ENCODE measurements at regions not wholly inside any gene's neighbourhood (a gene's known extent, or its start where the extent isn't known, plus 50 kb on each side); places are given as distances from the start of the nearest gene placed in this dataset.

GRCh38 chr7:26964156-26964808, 99.9 kb upstream of the SKAP2 start:
- Histone ChIP-seq H3K9me3 (ENCODE audit: control insufficient read depth, insufficient read depth, low read length) (no peaks in the 10 kb centered on the region), H3K27me3 (ENCODE audit: control insufficient read depth, low read length) (no peaks in the 10 kb centered on the region), H3K4me2 (ENCODE audit: low read length) (peak overlapping the region; percentile 70), H3K9me2 (replicated peaks; ENCODE audit: control insufficient read depth, low read length) (no peaks in the 10 kb centered on the region), H3K27ac (ENCODE audit: low read depth, low read length) (peak overlapping the region; percentile 49), H3F3A (ENCODE audit: control insufficient read depth, insufficient read depth) (peaks cover 3% of the 10 kb centered on the region; the same call in 1 of the 2 replicates), H3K36me3 (ENCODE audit: control insufficient read depth, low read length) (no peaks in the 10 kb centered on the region), H3K79me2 (ENCODE audit: control insufficient read depth, low read length) (no peaks in the 10 kb centered on the region), H3K4me3 (ENCODE audit: low read length) (peak overlapping the region; percentile 50), H4K20me1 (ENCODE audit: control insufficient read depth, insufficient read depth, low read depth, low read length) (no peaks in the 10 kb centered on the region), H3K4me1 (ENCODE audit: control insufficient read depth, low read length) (peaks cover 25% of the 10 kb centered on the region)
- TF ChIP-seq, protein P1, sequence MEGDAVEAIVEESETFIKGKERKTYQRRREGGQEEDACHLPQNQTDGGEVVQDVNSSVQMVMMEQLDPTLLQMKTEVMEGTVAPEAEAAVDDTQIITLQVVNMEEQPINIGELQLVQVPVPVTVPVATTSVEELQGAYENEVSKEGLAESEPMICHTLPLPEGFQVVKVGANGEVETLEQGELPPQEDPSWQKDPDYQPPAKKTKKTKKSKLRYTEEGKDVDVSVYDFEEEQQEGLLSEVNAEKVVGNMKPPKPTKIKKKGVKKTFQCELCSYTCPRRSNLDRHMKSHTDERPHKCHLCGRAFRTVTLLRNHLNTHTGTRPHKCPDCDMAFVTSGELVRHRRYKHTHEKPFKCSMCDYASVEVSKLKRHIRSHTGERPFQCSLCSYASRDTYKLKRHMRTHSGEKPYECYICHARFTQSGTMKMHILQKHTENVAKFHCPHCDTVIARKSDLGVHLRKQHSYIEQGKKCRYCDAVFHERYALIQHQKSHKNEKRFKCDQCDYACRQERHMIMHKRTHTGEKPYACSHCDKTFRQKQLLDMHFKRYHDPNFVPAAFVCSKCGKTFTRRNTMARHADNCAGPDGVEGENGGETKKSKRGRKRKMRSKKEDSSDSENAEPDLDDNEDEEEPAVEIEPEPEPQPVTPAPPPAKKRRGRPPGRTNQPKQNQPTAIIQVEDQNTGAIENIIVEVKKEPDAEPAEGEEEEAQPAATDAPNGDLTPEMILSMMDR (IDR thresholded peaks at IDR 0.05; ENCODE audit: low read depth, low read length, poor library complexity, severe bottlenecking), result no peak
- no peak for TF ChIP-seq EZH2phosphoT487 (IDR thresholded peaks at IDR 0.05; ENCODE audit: borderline replicate concordance, low read length)

DNA sequence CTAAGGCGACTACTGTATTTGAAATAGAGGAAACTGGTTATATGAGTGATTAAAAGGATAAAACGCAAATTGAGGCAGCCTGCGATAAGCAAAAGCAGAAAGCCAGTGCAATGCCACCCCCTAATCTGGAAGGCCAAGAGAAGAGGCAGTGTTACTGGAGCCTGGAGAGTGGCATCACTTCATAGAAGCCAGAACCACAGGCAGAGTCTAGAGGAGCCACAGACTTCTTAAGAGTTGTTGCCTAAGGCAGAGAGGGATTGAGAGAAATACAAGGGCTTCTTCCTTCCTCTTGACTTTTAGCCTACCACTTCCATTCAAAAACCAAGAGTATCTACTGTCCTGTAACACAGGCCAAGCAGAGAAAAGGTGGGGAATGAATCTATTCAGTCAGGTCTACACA, 94.9 kb upstream of the SKAP2 start:
- H3K9me2 ChIP-seq (replicated peaks; ENCODE audit: control insufficient read depth, low read length), result no peaks in the 10 kb centered on the region
- H4K20me1 ChIP-seq (ENCODE audit: control insufficient read depth, insufficient read depth, low read depth, low read length), result no peaks in the 10 kb centered on the region
- H3F3A ChIP-seq (ENCODE audit: control insufficient read depth, insufficient read depth), result no peaks in the 10 kb centered on the region
- no peak for TF ChIP-seq EZH2phosphoT487 (IDR thresholded peaks at IDR 0.05; ENCODE audit: borderline replicate concordance, low read length)
- TF ChIP-seq, protein P1 (IDR thresholded peaks at IDR 0.05; ENCODE audit: low read depth, low read length, poor library complexity, severe bottlenecking), result no peak
- no peaks in the 10 kb centered on the region for H3K79me2 ChIP-seq (ENCODE audit: control insufficient read depth, low read length)
- H3K4me1 ChIP-seq (ENCODE audit: control insufficient read depth, low read length), result peaks cover 14% of the 10 kb centered on the region
- H3K4me3 ChIP-seq (ENCODE audit: low read length), result no peak overlapping the region
- H3K27ac ChIP-seq (ENCODE audit: low read depth, low read length), result no peak overlapping the region
- H3K36me3 ChIP-seq (ENCODE audit: control insufficient read depth, low read length), result no peaks in the 10 kb centered on the region
- H3K27me3 ChIP-seq (ENCODE audit: control insufficient read depth, low read length), result no peaks in the 10 kb centered on the region
- H3K4me2 ChIP-seq (ENCODE audit: low read length), result no peak overlapping the region
- no peaks in the 10 kb centered on the region for H3K9me3 ChIP-seq (ENCODE audit: control insufficient read depth, insufficient read depth, low read length)

DNA sequence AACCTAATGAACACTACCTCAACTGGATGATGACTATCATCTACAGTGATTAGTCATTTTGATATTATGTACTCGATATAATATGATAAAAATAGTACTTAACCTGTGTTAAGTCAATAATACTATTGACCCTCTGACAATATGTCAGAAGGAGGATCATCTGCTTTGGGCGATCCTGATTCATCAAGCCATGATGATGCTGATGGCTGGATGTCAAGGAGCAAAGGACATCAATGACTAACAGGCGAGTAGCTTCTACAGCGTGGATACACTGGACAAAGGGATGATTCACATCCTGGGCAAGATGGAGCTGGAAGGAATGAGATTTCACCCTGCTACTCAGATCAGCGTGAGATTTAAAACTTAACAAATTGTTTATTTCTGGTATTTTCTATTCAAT, 94.4 kb upstream of the SKAP2 start:
- no peak overlapping the region for H3K4me3 ChIP-seq (ENCODE audit: low read length)
- H3K9me3 ChIP-seq (ENCODE audit: control insufficient read depth, insufficient read depth, low read length), result no peaks in the 10 kb centered on the region
- H3K27me3 ChIP-seq (ENCODE audit: control insufficient read depth, low read length), result no peaks in the 10 kb centered on the region
- no peaks in the 10 kb centered on the region for H3K36me3 ChIP-seq (ENCODE audit: control insufficient read depth, low read length)
- no peak for TF ChIP-seq EZH2phosphoT487 (IDR thresholded peaks at IDR 0.05; ENCODE audit: borderline replicate concordance, low read length)
- TF ChIP-seq, protein P1 (IDR thresholded peaks at IDR 0.05; ENCODE audit: low read depth, low read length, poor library complexity, severe bottlenecking), result no peak
- H4K20me1 ChIP-seq (ENCODE audit: control insufficient read depth, insufficient read depth, low read depth, low read length), result no peaks in the 10 kb centered on the region
- no peaks in the 10 kb centered on the region for H3K79me2 ChIP-seq (ENCODE audit: control insufficient read depth, low read length)
- H3K4me1 ChIP-seq (ENCODE audit: control insufficient read depth, low read length), result peaks cover 9% of the 10 kb centered on the region
- no peaks in the 10 kb centered on the region for H3K9me2 ChIP-seq (replicated peaks; ENCODE audit: control insufficient read depth, low read length)
- H3K27ac ChIP-seq (ENCODE audit: low read depth, low read length), result no peak overlapping the region
- H3K4me2 ChIP-seq (ENCODE audit: low read length), result no peak overlapping the region
- H3F3A ChIP-seq (ENCODE audit: control insufficient read depth, insufficient read depth), result no peaks in the 10 kb centered on the region
